ENCODE measurements at regions not wholly inside any gene's neighbourhood (a gene's known extent, or its start where the extent isn't known, plus 50 kb on each side); places are given as distances from the start of the nearest gene placed in this dataset.

DNA sequence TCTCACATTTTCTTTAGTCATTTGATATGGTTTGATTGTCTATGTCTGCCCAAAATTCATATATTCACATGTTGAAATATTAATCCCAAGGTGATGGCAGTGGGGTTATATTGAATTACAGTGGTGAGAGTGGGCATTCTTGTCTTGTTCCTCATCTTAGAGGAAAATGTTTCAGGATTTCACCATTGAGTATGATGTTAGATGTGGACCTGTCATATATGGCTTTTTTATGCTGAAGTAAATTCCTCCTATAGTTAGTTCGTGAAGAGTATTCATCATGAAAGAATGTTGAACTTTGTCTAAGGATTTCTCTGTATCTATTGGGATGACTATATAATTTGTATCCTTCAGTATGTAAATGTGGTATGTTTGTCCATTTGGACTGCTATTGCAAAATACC lies 512.3 kb upstream of the EPHA5 start:
- Histone ChIP-seq H3K36me3 (no peaks in the 10 kb centered on the region), H3K4me3 (no peak overlapping the region), H3K9me3 (peaks cover 0 to 24% (median 2%) of the 10 kb centered on the region in 8 donors), H3K27me3 (replicated peaks in 1 of 7) (no peaks in the 10 kb centered on the region), H3K4me1 (no peaks in the 10 kb centered on the region), H3K27ac (no peak overlapping the region)
- intact Hi-C loops (cut with DNase I; ENCODE audit: low total_unique reads) = no loop called here
- DNase-seq = no peak
- WGBS, 5 donors = 64 to 88% (median 69%) methylated on average over 1 of the region's 1 CpG
- TF ChIP-seq, protein P1, sequence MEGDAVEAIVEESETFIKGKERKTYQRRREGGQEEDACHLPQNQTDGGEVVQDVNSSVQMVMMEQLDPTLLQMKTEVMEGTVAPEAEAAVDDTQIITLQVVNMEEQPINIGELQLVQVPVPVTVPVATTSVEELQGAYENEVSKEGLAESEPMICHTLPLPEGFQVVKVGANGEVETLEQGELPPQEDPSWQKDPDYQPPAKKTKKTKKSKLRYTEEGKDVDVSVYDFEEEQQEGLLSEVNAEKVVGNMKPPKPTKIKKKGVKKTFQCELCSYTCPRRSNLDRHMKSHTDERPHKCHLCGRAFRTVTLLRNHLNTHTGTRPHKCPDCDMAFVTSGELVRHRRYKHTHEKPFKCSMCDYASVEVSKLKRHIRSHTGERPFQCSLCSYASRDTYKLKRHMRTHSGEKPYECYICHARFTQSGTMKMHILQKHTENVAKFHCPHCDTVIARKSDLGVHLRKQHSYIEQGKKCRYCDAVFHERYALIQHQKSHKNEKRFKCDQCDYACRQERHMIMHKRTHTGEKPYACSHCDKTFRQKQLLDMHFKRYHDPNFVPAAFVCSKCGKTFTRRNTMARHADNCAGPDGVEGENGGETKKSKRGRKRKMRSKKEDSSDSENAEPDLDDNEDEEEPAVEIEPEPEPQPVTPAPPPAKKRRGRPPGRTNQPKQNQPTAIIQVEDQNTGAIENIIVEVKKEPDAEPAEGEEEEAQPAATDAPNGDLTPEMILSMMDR (IDR thresholded peaks at IDR 0.05 in 8 of 11, conservative IDR thresholded peaks at IDR 0.05 in 3 of 11) = no peak
- no peak for TF ChIP-seq POLR2AphosphoS5 (IDR thresholded peaks at IDR 0.05)
- TF ChIP-seq POLR2A (IDR thresholded peaks at IDR 0.05) = no peak

DNA sequence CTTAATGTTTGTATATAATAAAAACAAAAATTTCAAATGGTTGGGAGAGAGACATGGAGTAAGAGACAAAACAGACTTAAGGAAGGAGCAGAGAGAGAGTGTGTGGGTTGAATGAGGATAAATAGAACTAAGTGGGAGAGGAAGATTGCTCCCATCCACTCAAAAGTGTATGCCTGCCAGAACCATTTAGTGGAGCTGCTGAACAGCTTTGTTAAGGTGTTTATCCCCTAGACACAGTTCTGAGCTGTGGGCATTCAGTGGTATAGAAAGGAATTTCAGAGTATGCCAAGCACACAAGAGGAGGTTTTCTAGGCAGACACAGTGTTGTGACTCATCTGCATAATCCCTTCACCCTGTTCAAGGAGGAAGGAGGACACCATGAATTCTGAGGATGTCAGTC lies 508.6 kb upstream of the EPHA5 start:
- Histone ChIP-seq H3K9me3 (peaks cover 0 to 27% (median 9%) of the 10 kb centered on the region in 8 donors), H3K36me3 (no peaks in the 10 kb centered on the region), H3K4me1 (no peaks in the 10 kb centered on the region), H3K4me3 (no peak overlapping the region), H3K27ac (no peak overlapping the region), H3K27me3 (replicated peaks in 1 of 7) (no peaks in the 10 kb centered on the region)
- TF ChIP-seq POLR2AphosphoS5 (IDR thresholded peaks at IDR 0.05) = no peak
- no peak for TF ChIP-seq POLR2A (IDR thresholded peaks at IDR 0.05)
- TF ChIP-seq, protein P1 (IDR thresholded peaks at IDR 0.05 in 8 of 11, conservative IDR thresholded peaks at IDR 0.05 in 3 of 11) = no peak
- intact Hi-C loops (cut with DNase I; ENCODE audit: low total_unique reads) = no loop called here
- DNase-seq = no peak

DNA sequence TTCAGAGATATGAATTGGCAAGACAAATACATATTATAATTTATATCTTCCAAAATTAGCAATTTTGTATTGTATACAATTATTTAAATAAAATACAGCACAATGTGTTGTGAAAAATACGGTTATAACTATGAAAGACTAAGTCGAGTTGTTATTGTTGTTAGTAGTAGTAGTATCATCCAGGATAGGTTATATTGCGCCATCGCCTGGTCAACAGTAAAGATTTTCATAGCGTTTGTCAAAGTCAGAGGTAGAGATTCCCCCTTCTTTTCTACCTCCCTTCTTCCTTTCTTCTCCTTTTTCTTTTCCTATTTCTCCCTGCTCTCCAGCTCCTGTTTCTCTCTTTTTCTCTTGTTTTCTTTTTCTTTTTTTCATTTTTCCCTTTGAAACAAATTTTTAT lies 499.1 kb upstream of the EPHA5 start:
- intact Hi-C loops (cut with DNase I; ENCODE audit: low total_unique reads) = no loop called here
- TF ChIP-seq POLR2A (IDR thresholded peaks at IDR 0.05) (no peak), POLR2AphosphoS5 (IDR thresholded peaks at IDR 0.05) (no peak)
- TF ChIP-seq, protein P1 (IDR thresholded peaks at IDR 0.05 in 8 of 11, conservative IDR thresholded peaks at IDR 0.05 in 3 of 11) = no peak

DNA sequence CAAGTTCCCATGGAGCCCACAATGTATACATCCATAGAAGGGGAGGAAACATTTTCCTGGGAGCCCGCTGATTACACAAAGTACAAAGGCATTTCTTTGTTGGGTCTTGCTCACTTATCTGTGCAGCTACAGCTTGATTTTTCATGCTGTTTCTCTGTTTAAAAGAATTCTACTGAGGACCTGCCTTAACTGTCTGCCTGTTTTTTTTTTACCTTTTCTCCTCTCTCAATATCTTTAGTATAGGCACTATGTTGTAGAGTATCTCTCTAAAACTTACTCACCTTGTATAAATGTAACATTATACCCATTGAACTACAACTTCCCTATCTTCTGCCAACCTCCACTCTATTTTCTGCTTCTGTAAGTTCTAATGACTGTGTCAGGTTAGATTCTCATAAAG lies 494.6 kb upstream of the EPHA5 start:
- Histone ChIP-seq H3K36me3 (no peaks in the 10 kb centered on the region), H3K27ac (no peak overlapping the region), H3K4me1 (no peaks in the 10 kb centered on the region), H3K27me3 (replicated peaks in 1 of 7) (no peaks in the 10 kb centered on the region), H3K9me3 (peaks cover 0 to 38% (median 23%) of the 10 kb centered on the region in 8 donors), H3K4me3 (no peak overlapping the region)
- 83 to 96% (median 88%) methylated on average over 1 of the region's 1 CpG for WGBS, 5 donors
- TF ChIP-seq, protein P1 (IDR thresholded peaks at IDR 0.05 in 8 of 11, conservative IDR thresholded peaks at IDR 0.05 in 3 of 11) = no peak
- TF ChIP-seq POLR2AphosphoS5 (IDR thresholded peaks at IDR 0.05) (no peak), POLR2A (IDR thresholded peaks at IDR 0.05) (no peak)
- intact Hi-C loops (cut with DNase I; ENCODE audit: low total_unique reads) = no loop called here
- DNase-seq = no peak

More for the DNA sequence above, 499.1 kb upstream of the EPHA5 start:
- Histone ChIP-seq H3K27me3 (replicated peaks in 1 of 7) (no peaks in the 10 kb centered on the region), H3K4me1 (no peaks in the 10 kb centered on the region), H3K9me3 (peaks cover 0 to 33% (median 23%) of the 10 kb centered on the region in 8 donors), H3K4me3 (no peak overlapping the region), H3K36me3 (no peaks in the 10 kb centered on the region), H3K27ac (no peak overlapping the region)
- 26 to 30% (median 30%) methylated on average over 5 of the region's 5 CpGs for WGBS, 5 donors
- no peak for DNase-seq
